ENCODE measurements at regions not wholly inside any gene's neighbourhood (a gene's known extent, or its start where the extent isn't known, plus 50 kb on each side); places are given as distances from the start of the nearest gene placed in this dataset.

DNA sequence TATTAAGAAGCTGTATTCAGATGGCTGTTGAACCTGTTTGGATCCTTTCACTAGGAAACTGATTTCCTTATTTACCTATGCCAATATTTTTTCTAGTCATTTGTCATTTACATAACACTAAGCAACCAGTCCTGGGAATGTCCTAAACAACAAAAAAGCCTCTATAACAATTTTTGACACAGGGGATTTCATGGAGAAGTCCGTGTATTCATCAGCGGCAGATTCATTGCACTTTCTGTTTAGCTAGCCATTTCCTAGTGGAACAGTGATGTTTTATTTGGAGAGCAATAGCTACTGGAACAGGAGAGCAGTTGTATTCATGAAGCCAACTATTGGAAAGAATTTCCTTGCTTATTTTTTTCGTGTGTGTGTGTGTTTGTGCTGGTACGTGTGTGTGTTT lies 604.3 kb upstream of the POU3F3 start:
- intact Hi-C loops (cut with DNase I; ENCODE audit: low total_unique reads), result no loop called here
- WGBS, 2 donors, result 60 to 74% methylated on average over 4 of the region's 4 CpGs
- no peak for DNase-seq (ENCODE audit: low spot score in 2 of 2)
- TF ChIP-seq, protein P1, sequence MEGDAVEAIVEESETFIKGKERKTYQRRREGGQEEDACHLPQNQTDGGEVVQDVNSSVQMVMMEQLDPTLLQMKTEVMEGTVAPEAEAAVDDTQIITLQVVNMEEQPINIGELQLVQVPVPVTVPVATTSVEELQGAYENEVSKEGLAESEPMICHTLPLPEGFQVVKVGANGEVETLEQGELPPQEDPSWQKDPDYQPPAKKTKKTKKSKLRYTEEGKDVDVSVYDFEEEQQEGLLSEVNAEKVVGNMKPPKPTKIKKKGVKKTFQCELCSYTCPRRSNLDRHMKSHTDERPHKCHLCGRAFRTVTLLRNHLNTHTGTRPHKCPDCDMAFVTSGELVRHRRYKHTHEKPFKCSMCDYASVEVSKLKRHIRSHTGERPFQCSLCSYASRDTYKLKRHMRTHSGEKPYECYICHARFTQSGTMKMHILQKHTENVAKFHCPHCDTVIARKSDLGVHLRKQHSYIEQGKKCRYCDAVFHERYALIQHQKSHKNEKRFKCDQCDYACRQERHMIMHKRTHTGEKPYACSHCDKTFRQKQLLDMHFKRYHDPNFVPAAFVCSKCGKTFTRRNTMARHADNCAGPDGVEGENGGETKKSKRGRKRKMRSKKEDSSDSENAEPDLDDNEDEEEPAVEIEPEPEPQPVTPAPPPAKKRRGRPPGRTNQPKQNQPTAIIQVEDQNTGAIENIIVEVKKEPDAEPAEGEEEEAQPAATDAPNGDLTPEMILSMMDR (IDR thresholded peaks at IDR 0.05), result no peak
- TF ChIP-seq POLR2A (IDR thresholded peaks at IDR 0.05), result no peak
- H3K4me3 ChIP-seq (ENCODE audit: low read depth, poor library complexity, severe bottlenecking), result no peak overlapping the region

DNA sequence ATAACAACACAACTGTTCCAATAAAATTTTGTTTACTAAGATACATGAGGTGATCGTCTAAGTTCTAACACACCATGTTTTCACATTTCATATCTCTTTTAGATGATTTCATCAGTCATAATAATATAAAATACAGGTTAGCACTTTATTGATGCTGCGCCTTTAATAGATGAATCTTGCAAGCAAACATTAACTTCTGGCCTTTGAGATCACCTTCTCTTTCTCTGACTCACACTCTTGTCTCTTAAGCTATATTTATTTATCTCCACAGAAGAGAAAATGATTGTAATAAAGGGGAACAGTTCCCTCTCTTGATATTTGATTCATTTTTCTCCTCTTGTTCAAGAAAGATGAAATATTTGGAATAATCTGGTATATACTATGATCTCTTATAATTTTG lies 603.3 kb upstream of the POU3F3 start:
- DNase-seq (ENCODE audit: low spot score in 2 of 2), result no peak
- 90% methylated on average over 2 of the region's 2 CpGs for WGBS, 2 donors
- no peak overlapping the region for H3K4me3 ChIP-seq (ENCODE audit: low read depth, poor library complexity, severe bottlenecking)
- intact Hi-C loops (cut with DNase I; ENCODE audit: low total_unique reads), result no loop called here
- TF ChIP-seq POLR2A (IDR thresholded peaks at IDR 0.05), result no peak
- TF ChIP-seq, protein P1 (IDR thresholded peaks at IDR 0.05), result no peak

GRCh38 chr2:104254017-104254416 lies 599.9 kb upstream of the POU3F3 start:
- TF ChIP-seq POLR2A (IDR thresholded peaks at IDR 0.05), result no peak
- TF ChIP-seq, protein P1 (IDR thresholded peaks at IDR 0.05), result no peak
- no peak overlapping the region for H3K4me3 ChIP-seq (ENCODE audit: low read depth, poor library complexity, severe bottlenecking)
- intact Hi-C loops (cut with DNase I; ENCODE audit: low total_unique reads), result no loop called here
- no peak for DNase-seq (ENCODE audit: low spot score in 2 of 2)

DNA sequence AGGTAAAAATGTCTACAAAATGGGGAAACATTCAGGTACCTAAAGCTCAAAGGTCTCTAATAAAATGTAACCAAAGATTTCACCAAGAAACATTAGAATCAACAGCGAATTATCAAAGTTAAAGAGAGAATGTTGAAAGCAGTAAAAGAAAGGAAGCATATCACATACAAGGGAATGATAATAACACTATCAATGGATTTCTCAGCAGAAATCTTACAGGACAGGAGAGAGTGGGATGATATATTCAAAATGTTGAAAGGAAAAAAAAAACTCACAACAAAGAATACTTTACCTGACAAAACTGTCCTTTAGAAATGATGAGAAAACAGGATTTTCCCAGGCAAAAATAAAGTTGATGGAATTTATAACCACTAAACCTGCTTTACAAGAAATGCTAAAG lies 591.2 kb upstream of the POU3F3 start:
- TF ChIP-seq POLR2A (IDR thresholded peaks at IDR 0.05), result no peak
- TF ChIP-seq, protein P1 (IDR thresholded peaks at IDR 0.05), result no peak
- intact Hi-C loops (cut with DNase I; ENCODE audit: low total_unique reads), result no loop called here
- DNase-seq (ENCODE audit: low spot score in 2 of 2), result no peak
- 86 to 92% methylated on average over 1 of the region's 1 CpG for WGBS, 2 donors
- no peak overlapping the region for H3K4me3 ChIP-seq (ENCODE audit: low read depth, poor library complexity, severe bottlenecking)

GRCh38 chr2:104279646-104280045 lies 574.3 kb upstream of the POU3F3 start:
- no peak overlapping the region for H3K4me3 ChIP-seq (ENCODE audit: low read depth, poor library complexity, severe bottlenecking)
- TF ChIP-seq, protein P1 (IDR thresholded peaks at IDR 0.05), result no peak
- no peak for TF ChIP-seq POLR2A (IDR thresholded peaks at IDR 0.05)
- no peak for DNase-seq (ENCODE audit: low spot score in 2 of 2)
- intact Hi-C loops (cut with DNase I; ENCODE audit: low total_unique reads), result no loop called here
- 61 to 73% methylated on average over 1 of the region's 1 CpG for WGBS, 2 donors

GRCh38 chr2:104280216-104280615 lies 573.7 kb upstream of the POU3F3 start:
- no peak overlapping the region for H3K4me3 ChIP-seq (ENCODE audit: low read depth, poor library complexity, severe bottlenecking)
- WGBS, 2 donors, result 71 to 81% methylated on average over 1 of the region's 1 CpG
- no peak for DNase-seq (ENCODE audit: low spot score in 2 of 2)
- TF ChIP-seq POLR2A (IDR thresholded peaks at IDR 0.05), result no peak
- TF ChIP-seq, protein P1 (IDR thresholded peaks at IDR 0.05), result no peak
- intact Hi-C loops (cut with DNase I; ENCODE audit: low total_unique reads), result no loop called here

Measured in lower leg skin (tissue), 4 donors.